ENCODE measurements at regions not wholly inside any gene's neighbourhood (a gene's known extent, or its start where the extent isn't known, plus 50 kb on each side); places are given as distances from the start of the nearest gene placed in this dataset.

DNA sequence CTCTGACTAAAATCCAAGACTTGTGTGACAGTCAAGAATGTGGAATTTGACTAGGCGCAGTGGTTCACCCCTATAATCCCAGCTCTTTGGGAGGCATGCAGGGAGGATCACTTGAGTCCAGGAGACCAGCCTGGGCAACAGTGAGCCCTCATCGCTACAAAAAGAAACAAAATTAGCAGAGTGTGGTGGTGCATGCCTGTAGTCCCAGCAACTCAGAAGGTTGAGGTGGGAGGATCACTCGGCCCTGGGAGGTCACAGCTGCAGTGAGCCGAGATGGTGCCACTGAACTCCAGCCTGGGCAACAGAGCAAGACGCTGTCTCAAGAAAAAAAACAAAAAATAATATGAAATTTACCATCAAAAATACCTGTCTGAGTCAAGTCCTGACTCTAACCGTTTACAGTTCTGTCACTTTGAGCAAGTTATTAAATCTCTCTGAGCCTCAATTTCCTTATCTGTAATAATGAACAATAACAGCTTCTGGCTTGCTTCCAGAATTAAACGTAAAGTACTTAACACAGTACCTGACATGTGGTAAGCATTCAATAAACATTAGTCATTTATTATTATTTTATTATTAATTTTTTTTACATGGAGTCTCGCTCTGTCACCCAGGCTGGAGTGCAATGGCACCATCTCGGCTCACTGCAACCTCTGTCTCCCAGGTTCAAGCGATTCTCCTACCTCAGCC, 204.6 kb upstream of the TSC22D1 start:
- TF ChIP-seq CTCF (IDR thresholded peaks at IDR 0.05) (no peak), POLR2A (IDR thresholded peaks at IDR 0.05) (no peak)

Data from thyroid gland (tissue), 4 donors.